Esophagus squamous epithelium (tissue), 4 donors: ENCODE measurements at regions not wholly inside any gene's neighbourhood (a gene's known extent, or its start where the extent isn't known, plus 50 kb on each side); places are given as distances from the start of the nearest gene placed in this dataset.

Source experiments
- POLR2A ChIP-seq, 4 donors: fragments of 450-650 bp; IDR thresholded peaks; one replicate each; pipeline ENCODE4 v1.6.1; 2017; ENCODE audit warnings: antibody characterized with exemption in 4 of 4, mild to moderate bottlenecking in 4 of 4, moderate library complexity in 3 of 4
- TF ChIP-seq, protein P1 (sequence below), 6 experiments: fragments of 450-650 bp in 4 of 6; fragments of 200-600 bp in 2 of 6; sonication (generic) in 2 of 6; IDR thresholded peaks; one replicate each; pipeline ENCODE4 v1.5.1; 2016 to 2019; ENCODE audit warnings: antibody characterized with exemption in 6 of 6, mild to moderate bottlenecking in 4 of 6, moderate library complexity in 4 of 6

DNA sequence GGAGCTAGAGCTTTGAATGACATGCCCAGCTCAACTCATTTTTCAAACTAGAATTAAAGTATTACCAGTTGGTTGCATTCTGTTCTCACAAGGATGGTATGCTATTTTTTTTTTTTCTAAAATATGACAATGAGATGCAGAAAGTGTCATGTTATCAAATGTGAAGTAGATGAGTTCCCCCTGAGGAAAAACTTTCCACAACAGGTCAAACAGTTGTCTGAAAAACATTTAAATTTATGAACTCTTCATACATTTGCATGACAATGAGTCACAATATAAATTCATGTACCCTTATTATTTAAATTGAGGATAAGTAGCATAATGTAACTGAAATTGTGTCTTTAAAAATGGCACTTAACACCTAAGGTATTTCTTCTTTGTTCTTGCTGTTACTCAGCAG is 1720.5 kb upstream of the NUDT12 start:
- TF ChIP-seq, protein P1, sequence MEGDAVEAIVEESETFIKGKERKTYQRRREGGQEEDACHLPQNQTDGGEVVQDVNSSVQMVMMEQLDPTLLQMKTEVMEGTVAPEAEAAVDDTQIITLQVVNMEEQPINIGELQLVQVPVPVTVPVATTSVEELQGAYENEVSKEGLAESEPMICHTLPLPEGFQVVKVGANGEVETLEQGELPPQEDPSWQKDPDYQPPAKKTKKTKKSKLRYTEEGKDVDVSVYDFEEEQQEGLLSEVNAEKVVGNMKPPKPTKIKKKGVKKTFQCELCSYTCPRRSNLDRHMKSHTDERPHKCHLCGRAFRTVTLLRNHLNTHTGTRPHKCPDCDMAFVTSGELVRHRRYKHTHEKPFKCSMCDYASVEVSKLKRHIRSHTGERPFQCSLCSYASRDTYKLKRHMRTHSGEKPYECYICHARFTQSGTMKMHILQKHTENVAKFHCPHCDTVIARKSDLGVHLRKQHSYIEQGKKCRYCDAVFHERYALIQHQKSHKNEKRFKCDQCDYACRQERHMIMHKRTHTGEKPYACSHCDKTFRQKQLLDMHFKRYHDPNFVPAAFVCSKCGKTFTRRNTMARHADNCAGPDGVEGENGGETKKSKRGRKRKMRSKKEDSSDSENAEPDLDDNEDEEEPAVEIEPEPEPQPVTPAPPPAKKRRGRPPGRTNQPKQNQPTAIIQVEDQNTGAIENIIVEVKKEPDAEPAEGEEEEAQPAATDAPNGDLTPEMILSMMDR (IDR thresholded peaks at IDR 0.05) = no peak
- no peak for TF ChIP-seq POLR2A (IDR thresholded peaks at IDR 0.05)
